ENCODE measurements at regions not wholly inside any gene's neighbourhood (a gene's known extent, or its start where the extent isn't known, plus 50 kb on each side); places are given as distances from the start of the nearest gene placed in this dataset.

- TF ChIP-seq CREB1 (IDR thresholded peaks at IDR 0.05; ENCODE audit: low read depth) (no peak), YY1 (IDR thresholded peaks at IDR 0.05; ENCODE audit: low read depth) (no peak), NFIC (IDR thresholded peaks at IDR 0.05) (no peak), EP300 (IDR thresholded peaks at IDR 0.05; ENCODE audit: borderline replicate concordance) (no peak), TAF1 (IDR thresholded peaks at IDR 0.05; ENCODE audit: low read depth) (no peak), USF1 (IDR thresholded peaks at IDR 0.05) (no peak), FOXM1 (IDR thresholded peaks at IDR 0.05; ENCODE audit: borderline replicate concordance, low read depth) (no peak), RAD21 (IDR thresholded peaks at IDR 0.05; ENCODE audit: low read depth) (no peak), CEBPB (IDR thresholded peaks at IDR 0.05) (no peak)
Measured at GRCh38 chr13:74755065-74755464, 620.9 kb upstream of the KLF12 start.

Measured in Ishikawa (cell line).